Endothelial cell of umbilical vein (primary cell): ENCODE measurements at regions not wholly inside any gene's neighbourhood (a gene's known extent, or its start where the extent isn't known, plus 50 kb on each side); places are given as distances from the start of the nearest gene placed in this dataset.

Experiments
- BruUV-seq: library from RNA; stranded (reverse); fragments of 400-500 nt; replicated peaks from 2 replicates; lab custom pipeline; 2021; lab: Mats Ljungman, UMichigan
- CTCF ChIA-PET: fragments of 300-600, 350-600 bp; sonication (Branson Sonifier 250); formaldehyde crosslinking; loops from one replicate; lab custom pipeline; 2021; ENCODE audit warnings: antibody characterized with exemption, inconsistent platforms; lab: Charles Lee
- POLR2A ChIA-PET: fragments of 300-600, 350-600 bp; sonication (Branson Sonifier 250); formaldehyde crosslinking; loops from one replicate; lab custom pipeline; 2021; ENCODE audit warnings: antibody characterized with exemption, inconsistent platforms; lab: Charles Lee
- DNase-seq: peaks from one replicate; pipeline ENCODE4 v3.0.0-alpha.2; 2011; ENCODE audit warnings: low read depth, low spot score
- FAIRE-seq: peaks from 2 replicates; lab custom pipeline; 2011; peaks lifted over from hg19 to GRCh38; lab: Jason Lieb, UNC
- H2AFZ ChIP-seq: 2 replicates; pipeline ENCODE4 v1.6.0; 2012; ENCODE audit warnings: low read depth, low read length, control low read depth, inconsistent platforms
- H3K27ac ChIP-seq: 2 replicates; pipeline ENCODE4 v1.5.1; 2011; ENCODE audit warnings: low read depth, mild to moderate bottlenecking, control low read depth, low read length, moderate library complexity; ENCODE audit not compliant: insufficient read depth
- H3K27me3 ChIP-seq, 2 experiments: 2 replicates each; pipeline versions ENCODE4 v1.6.0 to v1.6.1; 2011; ENCODE audit warnings: low read length in 2 of 2, mixed read lengths in 1 of 2; ENCODE audit not compliant: control insufficient read depth in 2 of 2, insufficient read depth in 2 of 2
- H3K36me3 ChIP-seq, 2 experiments: 2 replicates in 1 of 2; 3 replicates in 1 of 2; pipeline ENCODE4 v1.5.1; 2011; ENCODE audit warnings: low read length in 2 of 2, mild to moderate bottlenecking in 1 of 2, moderate library complexity in 1 of 2; ENCODE audit not compliant: control insufficient read depth in 2 of 2, insufficient read depth in 2 of 2; ENCODE audit errors: extremely low read depth in 1 of 2
- H3K4me1 ChIP-seq: 3 replicates; pipeline ENCODE4 v1.5.1; 2011; ENCODE audit warnings: mild to moderate bottlenecking, low read length; ENCODE audit not compliant: control insufficient read depth, insufficient read depth; ENCODE audit errors: extremely low read depth
- H3K4me2 ChIP-seq: 2 replicates; pipeline ENCODE4 v1.6.1; 2011; ENCODE audit warnings: low read length, control low read depth, mixed read lengths; ENCODE audit not compliant: insufficient read depth
- H3K4me3 ChIP-seq, 3 experiments: fragments of 200-600 bp in 1 of 3; sonication (generic), shearing (Covaris generic) in 1 of 3; replicated peaks in 1 of 3; 2 replicates each; pipeline ENCODE4 v1.5.1; 2011 to 2016; ENCODE audit warnings: control low read depth in 3 of 3, low read length in 3 of 3, mild to moderate bottlenecking in 2 of 3, inconsistent platforms in 1 of 3, low read depth in 1 of 3, moderate library complexity in 1 of 3; ENCODE audit not compliant: insufficient read depth in 1 of 3
- H3K79me2 ChIP-seq: 2 replicates; pipeline ENCODE4 v1.6.0; 2012; ENCODE audit warnings: low read length, inconsistent platforms; ENCODE audit not compliant: control insufficient read depth, insufficient read depth
- H3K9ac ChIP-seq: replicated peaks from 2 replicates; pipeline ENCODE3; 2011; ENCODE audit warnings: low read length, control low read depth; ENCODE audit not compliant: insufficient read depth; ENCODE audit errors: extremely low read depth
- H3K9me1 ChIP-seq: replicated peaks from 3 replicates; pipeline ENCODE4 v1.6.0; 2011; ENCODE audit warnings: mild to moderate bottlenecking, low read length; ENCODE audit not compliant: control insufficient read depth, insufficient read depth; ENCODE audit errors: extremely low read depth
- H3K9me3 ChIP-seq: replicated peaks from 2 replicates; pipeline ENCODE4 v1.5.1; 2012; ENCODE audit warnings: low read length, inconsistent platforms; ENCODE audit not compliant: control insufficient read depth, insufficient read depth
- H4K20me1 ChIP-seq: replicated peaks from 2 replicates; pipeline ENCODE3; 2011; ENCODE audit warnings: mild to moderate bottlenecking, low read length; ENCODE audit not compliant: control insufficient read depth, insufficient read depth; ENCODE audit errors: extremely low read depth
- CTCF ChIP-seq, 2 donors: IDR thresholded peaks; 1 replicate in 1 of 2; 2 replicates in 1 of 2; pipeline ENCODE4 v1.5.1; 2011; ENCODE audit warnings: low read length in 2 of 2, mild to moderate bottlenecking in 2 of 2, moderate library complexity in 2 of 2, control low read depth in 1 of 2, inconsistent platforms in 1 of 2, low read depth in 1 of 2; ENCODE audit not compliant: insufficient read depth in 1 of 2; ENCODE audit errors: extremely low read depth in 1 of 2
- EZH2 ChIP-seq: IDR thresholded peaks from 2 replicates; pipeline ENCODE4 v1.6.1; 2012; ENCODE audit warnings: borderline replicate concordance, low read depth, mild to moderate bottlenecking, moderate library complexity, low read length, inconsistent platforms; ENCODE audit not compliant: severe bottlenecking
- FOS ChIP-seq: IDR thresholded peaks from 2 replicates; pipeline ENCODE4 v1.6.1; 2011; ENCODE audit warnings: mild to moderate bottlenecking, low read length, moderate library complexity, borderline replicate concordance; ENCODE audit not compliant: insufficient read depth
- GATA2 ChIP-seq: IDR thresholded peaks from 2 replicates; pipeline ENCODE4 v1.7.0; 2011; ENCODE audit warnings: low read depth, mild to moderate bottlenecking, moderate library complexity, mixed read lengths, low read length; ENCODE audit not compliant: insufficient read length, insufficient read depth
- JUN ChIP-seq: IDR thresholded peaks from 2 replicates; pipeline ENCODE4 v1.6.1; 2011; ENCODE audit warnings: borderline replicate concordance, low read depth; ENCODE audit not compliant: insufficient read length, insufficient read depth
- MAX ChIP-seq: IDR thresholded peaks from 2 replicates; pipeline ENCODE4 v1.6.1; 2011; ENCODE audit not compliant: insufficient read depth, insufficient read length
- MYC ChIP-seq: IDR thresholded peaks from one replicate; pipeline ENCODE4 v1.6.1; 2011; ENCODE audit warnings: mild to moderate bottlenecking, low read depth, low read length
- POLR2A ChIP-seq: IDR thresholded peaks from 2 replicates; pipeline ENCODE4 v1.6.1; 2012; ENCODE audit warnings: low read depth, mild to moderate bottlenecking, control low read depth, low read length
- POLR2AphosphoS5 ChIP-seq: IDR thresholded peaks from 2 replicates; pipeline ENCODE4 v1.6.1; 2012; ENCODE audit warnings: low read depth, mild to moderate bottlenecking, control low read depth, low read length, moderate library complexity; ENCODE audit not compliant: insufficient read depth
- dilution Hi-C: fragments of 300-500 bp; cut with MboI; formaldehyde crosslinking; loops from one replicate; pipeline ENCODE4 v1.15.0; 2019; ENCODE audit warnings: low sequenced_read_pairs; ENCODE audit not compliant: extremely low pct_ligation_motif_present
- intact Hi-C: fragments of 100-400 bp; cut with micrococcal nuclease; formaldehyde crosslinking; loops from one replicate; pipeline ENCODE4 v1.10.0; 2022

- no peaks in the 10 kb centered on the region for H3K9me3 ChIP-seq
- ChIA-PET CTCF (interaction anchor here (1.3 kb wide), 1 partner anchor 9 kb away, joined by 4 read pairs; no protein-coding TSS in a partner anchor), POLR2A (no interaction called here)
- no peak overlapping the region for H3K9ac ChIP-seq
- H3K4me3 ChIP-seq, result no peak overlapping the region
- BruUV-seq, result no TSS peak
- H3K36me3 ChIP-seq, result no peaks in the 10 kb centered on the region
- no peak overlapping the region for H3K4me2 ChIP-seq
- DNase-seq (no peak), FAIRE-seq (no peak)
- no peaks in the 10 kb centered on the region for H3K4me1 ChIP-seq
- no peak overlapping the region for H3K27ac ChIP-seq
- no peaks in the 10 kb centered on the region for H3K79me2 ChIP-seq
- no peaks in the 10 kb centered on the region for H4K20me1 ChIP-seq
- TF ChIP-seq MYC (no peak), FOS (no peak), JUN (no peak), CTCF (IDR thresholded peaks at IDR 0.05; ENCODE audit: extremely low read depth in 1 of 2, insufficient read depth in 1 of 2, low read depth in 1 of 2, low read length in 2 of 2) (no peak), POLR2AphosphoS5 (no peak), GATA2 (no peak), MAX (no peak), POLR2A (no peak), EZH2 (no peak)
- intact Hi-C loops (no loop called here), dilution Hi-C loops (no loop called here)
- H3K27me3 ChIP-seq, result no peaks in the 10 kb centered on the region
- no peaks in the 10 kb centered on the region for H3K9me1 ChIP-seq
- H2AFZ ChIP-seq, result no peak overlapping the region
These were observed 88.1 kb downstream of the ZIC1 start for GRCh38 chr3:147497286-147497685.
